NB4 (cell line): ENCODE measurements at regions not wholly inside any gene's neighbourhood (a gene's known extent, or its start where the extent isn't known, plus 50 kb on each side); places are given as distances from the start of the nearest gene placed in this dataset.

ENCODE experiments used
- CTCF ChIP-seq: IDR thresholded peaks from one replicate; pipeline ENCODE4 v1.5.1; 2012; ENCODE audit warnings: low read depth, low read length
- MAX ChIP-seq: IDR thresholded peaks from 2 replicates; pipeline ENCODE4 v1.6.1; 2011; ENCODE audit warnings: low read depth, low read length
- MYC ChIP-seq: IDR thresholded peaks from 2 replicates; pipeline ENCODE4 v1.6.1; 2011; ENCODE audit warnings: low read depth, low read length
- POLR2A ChIP-seq: IDR thresholded peaks from 2 replicates; pipeline ENCODE4 v1.6.1; 2011; ENCODE audit warnings: mild to moderate bottlenecking; ENCODE audit not compliant: insufficient read length; ENCODE audit errors: extremely low read depth

DNA sequence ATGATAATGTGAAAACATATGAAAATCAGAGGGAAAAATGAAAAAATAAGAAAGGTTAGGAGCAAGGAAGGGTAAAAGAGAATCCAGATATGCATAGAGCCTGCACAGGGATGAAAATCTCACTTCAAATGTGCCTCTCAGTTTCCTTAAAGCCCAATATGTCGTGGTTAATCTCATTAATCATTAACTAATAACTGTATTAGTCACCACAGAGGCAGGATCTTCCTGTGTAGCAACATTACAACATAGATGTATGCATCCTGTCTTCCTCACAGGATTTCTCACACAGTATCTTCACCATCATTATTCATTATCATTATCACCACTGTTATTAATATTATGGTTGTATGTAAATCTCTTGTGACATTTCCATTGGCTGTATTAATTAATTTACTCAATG lies 361.2 kb upstream of the SOX11 start:
- TF ChIP-seq CTCF = no peak
- TF ChIP-seq POLR2A = no peak
- TF ChIP-seq MYC = no peak
- TF ChIP-seq MAX = no peak
